Stimulated activated CD4-positive, alpha-beta T cell treated with anti-CD3 and anti-CD28 coated beads, Interleukin-12 subunit alpha, Interleukin-12 subunit beta, amount 100 ng/mL, for 24 hours (primary cell): ENCODE measurements at regions not wholly inside any gene's neighbourhood (a gene's known extent, or its start where the extent isn't known, plus 50 kb on each side); places are given as distances from the start of the nearest gene placed in this dataset.
"Not testable (repeated sequence)": the region's sequence is repeated elsewhere in the genome, so short reads cannot be mapped to it uniquely, and the experiment has no call there.

Experiments
- DNase-seq, 2 experiments: peaks; one replicate each; pipeline ENCODE4 v3.0.0-alpha.2; 2020; ENCODE audit warnings: low read depth in 2 of 2

GRCh38 chr6:170149681-170150589 is 140.9 kb downstream of the DLL1 start:
- DNase-seq, result no peak

GRCh38 chr6:170148709-170149470 is 142.0 kb downstream of the DLL1 start:
- DNase-seq, result no peak

DNA sequence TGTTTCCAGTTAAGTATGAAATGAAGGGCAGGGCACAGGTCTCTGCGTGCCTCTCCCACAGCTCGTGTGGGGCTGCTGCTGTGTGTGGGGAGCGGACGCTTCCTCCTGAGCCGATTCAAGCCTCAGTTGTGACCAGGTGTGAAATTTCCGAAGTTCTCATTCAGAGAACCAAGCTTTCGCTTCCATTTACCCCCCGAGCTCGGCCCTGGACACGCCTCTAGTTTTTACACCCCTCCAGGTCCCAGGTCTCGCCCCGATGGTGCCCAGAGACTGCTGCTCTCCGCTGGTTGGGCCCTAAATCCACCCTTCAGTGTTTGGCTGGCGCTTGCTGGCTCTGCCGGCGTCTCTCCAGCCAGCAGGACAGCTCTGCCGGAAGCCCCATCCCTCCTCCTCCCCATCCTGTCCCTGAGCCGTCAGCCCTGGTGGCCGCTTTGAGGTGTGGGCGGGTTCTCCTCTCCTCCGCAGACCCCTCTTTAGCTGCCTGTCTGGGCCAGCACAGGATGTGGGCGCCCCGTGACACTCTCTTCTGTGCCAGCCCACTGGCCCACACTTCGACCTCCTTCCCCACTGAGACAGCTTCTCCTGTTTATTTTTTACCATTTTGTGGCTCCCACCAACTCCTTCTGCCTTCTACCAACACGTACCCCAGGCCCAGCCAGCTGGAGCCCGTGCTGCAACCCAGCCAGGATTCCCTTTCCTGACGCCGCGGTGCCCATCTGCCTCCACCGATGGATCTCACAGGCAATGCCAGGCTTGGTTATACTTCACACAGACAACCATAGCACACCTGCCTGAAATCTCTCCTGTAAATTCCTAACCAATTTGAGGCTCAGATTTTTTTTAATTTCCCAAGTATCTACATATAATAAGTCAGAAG is 142.8 kb downstream of the DLL1 start:
- DNase-seq, result peak in 1 of 2 experiments; percentile 37

DNA sequence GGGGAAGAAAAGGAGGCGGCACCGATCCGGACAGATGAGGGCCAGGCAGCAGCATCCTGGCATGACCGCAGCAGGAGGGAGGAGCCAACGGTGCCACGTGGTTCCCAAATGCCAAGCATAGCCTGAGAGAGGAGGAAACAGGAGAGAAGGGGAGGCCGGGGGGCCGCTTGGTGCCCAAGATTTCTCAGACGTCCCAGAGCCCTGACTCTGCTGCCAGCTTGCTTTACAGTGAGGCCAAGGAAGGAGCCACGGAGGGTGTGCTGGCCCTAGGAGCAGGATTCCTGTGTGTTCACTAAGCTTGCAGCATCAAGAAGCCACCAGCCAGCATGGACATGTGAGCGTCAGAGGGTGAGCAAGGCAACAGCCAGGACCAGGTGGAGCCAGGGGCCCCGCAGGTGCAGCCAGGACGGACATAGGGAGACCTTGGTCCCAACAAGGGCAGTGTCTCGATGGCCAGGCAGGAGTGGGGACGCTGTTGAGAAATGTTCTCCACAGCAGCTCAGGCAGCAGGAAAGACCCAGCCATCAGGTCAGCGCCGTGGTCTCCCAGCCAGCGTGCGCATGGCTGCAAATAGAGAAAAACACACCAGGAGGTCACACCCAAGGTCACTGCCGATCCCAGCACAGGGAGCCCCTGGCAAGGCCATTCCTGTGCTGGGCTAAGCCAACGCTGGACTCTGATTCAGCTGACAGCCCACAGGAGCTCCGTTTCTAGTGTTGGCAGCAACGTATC is 143.7 kb downstream of the DLL1 start:
- no peak for DNase-seq

GRCh38 chr6:170146640-170147039 is 144.2 kb downstream of the DLL1 start:
- no peak for DNase-seq

DNA sequence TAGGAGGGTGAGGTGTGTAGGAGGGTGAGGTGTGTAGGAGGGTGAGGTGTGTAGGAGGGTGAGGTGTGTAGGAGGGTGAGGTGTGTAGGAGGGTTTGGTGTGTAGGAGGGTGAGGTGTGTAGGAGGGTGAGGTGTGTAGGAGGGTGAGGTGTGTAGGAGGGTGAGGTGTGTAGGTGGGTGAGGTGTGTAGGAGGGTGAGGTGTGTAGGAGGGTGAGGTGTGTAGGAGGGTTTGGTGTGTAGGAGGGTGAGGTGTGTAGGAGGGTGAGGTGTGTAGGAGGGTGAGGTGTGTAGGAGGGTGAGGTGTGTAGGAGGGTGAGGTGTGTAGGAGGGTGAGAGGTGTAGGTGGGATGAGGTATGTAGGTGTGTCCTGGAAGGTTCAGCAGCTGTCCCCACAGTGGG is 144.7 kb downstream of the DLL1 start:
- not testable (repeated sequence) for DNase-seq

DNA sequence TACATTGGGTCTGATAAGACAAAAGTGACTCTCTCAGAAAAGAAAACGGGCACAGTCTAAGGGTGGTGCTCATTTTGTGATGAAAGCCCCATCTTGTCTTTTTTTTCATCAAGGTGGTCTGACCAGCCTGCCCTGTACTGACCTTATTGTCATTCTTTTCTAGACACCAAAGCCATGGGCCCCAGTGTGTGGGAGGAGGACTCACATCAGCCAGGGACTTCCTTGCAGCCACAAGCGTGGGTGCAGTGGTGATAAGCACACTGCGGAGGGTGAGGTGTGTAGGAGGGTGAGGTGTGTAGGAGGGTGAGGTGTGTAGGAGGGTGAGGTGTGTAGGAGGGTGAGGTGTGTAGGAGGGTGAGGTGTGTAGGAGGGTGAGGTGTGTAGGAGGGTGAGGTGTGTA is 145.2 kb downstream of the DLL1 start:
- not testable (repeated sequence) for DNase-seq

DNA sequence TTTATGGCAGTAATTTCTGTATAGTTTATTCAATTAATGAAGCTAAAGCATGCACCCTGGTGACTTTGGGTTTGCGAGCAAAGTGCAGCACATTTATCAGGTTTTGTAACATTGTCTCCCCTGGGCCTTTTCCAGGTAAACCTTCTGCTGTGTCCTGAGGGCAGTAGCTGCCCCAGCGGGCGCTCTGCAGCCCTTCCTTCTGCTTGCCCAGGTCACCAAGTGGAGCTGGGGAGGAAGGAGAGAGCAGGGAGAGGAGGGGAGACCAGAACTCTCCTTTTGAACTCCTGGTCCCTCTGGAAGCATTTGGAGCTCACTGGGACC is 145.6 kb downstream of the DLL1 start:
- DNase-seq, result no peak

DNA sequence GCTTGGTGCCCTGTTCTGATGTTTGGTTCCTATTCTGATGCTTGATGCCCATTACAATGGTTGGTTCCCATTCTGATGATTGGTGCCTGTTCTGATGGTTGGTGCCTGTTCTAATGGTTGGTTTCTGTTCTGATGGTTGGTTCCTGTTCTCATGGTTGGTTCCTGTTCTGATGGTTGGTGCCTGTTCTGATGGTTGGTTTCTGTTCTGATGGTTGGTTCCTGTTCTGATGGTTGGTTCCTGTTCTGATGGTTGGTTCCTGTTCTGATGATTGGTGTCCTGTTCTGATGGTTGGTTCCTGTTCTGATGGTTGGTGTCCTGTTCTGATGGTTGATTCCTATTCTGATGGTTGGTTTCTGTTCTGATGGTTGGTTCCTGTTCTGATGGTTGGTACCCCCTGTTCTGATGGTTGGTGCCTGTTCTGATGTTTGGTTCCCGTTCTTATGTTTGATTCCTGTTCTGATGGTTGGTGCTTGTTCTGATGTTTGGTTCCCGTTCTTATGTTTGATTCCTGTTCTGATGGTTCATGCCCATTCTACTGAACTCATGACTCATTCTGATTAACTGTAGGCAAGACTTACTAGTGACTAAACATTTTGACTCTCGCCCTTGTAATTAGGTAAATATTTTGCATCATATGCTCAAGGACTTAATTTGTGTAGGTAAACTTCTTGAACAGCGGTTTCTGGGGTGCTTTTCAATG is 146.2 kb downstream of the DLL1 start:
- DNase-seq, result no peak

- DNase-seq, result no peak
Observed at GRCh38 chr6:170143401-170144150, 147.3 kb downstream of the DLL1 start.

DNA sequence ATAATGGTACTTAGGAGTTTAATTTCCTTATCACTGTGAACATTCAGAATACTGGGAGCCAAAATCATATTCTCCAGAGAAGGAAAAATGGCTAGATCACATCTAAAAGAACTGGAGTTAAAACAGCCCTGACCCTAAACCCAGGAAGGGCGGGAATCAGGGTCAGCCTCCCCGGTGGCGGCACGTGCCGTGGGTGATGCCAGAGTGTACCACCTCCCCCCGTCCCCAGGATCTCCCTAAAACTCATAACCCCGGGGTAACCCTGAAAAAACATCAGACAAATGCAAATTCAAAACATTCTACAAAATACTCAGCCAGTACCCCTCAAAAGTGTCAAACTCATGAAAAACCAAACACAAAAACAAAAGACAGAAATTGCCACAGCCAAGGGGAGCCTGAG is 148.3 kb downstream of the DLL1 start:
- no peak for DNase-seq

DNA sequence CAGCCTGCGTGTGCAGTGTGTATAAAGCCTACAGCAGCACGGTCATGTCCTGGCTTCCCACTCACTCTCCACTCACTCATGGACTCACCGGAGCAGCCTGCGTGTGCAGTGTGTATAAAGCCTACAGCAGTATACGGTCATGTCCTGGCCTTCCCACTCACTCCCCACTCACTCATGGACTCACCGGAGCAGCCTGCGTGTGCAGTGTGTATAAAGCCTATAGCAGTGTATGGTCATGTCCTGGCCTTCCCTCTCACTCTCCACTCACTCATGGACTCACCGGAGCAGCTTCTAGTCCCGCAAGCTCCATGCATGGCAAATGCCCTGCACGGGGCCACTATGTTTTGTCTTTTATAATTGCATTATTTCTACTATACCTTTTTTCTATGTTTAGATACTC is 149.8 kb downstream of the DLL1 start:
- DNase-seq, result not testable (repeated sequence)

DNA sequence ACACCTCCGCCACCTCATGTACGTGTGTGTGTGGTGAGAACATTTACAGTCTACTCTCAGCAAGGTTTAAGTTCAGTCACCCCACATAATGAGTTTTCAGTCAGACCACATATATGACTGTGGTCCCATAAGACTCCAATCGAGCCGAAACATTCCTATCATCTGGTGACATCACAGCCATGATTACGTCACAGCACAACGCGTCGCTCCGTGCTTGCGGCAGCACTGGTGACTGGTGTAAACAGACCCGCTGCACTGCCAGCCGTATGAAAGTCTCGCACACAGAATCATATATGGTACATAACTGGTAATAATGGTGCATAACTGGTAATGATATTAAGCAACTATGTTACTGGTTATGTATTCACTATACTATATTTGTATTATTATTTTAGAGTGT is 150.7 kb downstream of the DLL1 start:
- DNase-seq, result no peak

DNA sequence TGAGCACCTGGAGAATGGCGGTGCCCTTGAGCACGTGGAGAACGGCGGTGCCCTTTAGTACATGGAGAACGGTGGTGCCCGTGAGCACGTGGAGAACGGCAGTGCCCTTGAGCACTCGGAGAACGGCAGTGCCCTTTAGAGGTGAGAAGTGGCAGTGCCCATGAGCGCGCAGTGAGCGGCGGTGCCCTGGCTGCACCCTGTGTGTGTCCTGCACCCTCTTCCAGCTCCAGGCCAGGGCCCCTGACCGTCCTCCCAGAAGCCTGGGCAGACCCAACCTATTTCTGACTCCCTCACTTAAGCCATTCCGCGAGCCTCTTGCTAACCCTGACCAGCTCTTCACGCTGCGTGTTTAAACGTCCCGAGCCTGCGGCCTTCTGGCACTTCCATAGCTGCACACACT is 151.3 kb downstream of the DLL1 start:
- no peak for DNase-seq

- not testable (repeated sequence) for DNase-seq
Observed at GRCh38 chr6:170139046-170139445, 151.8 kb downstream of the DLL1 start.

GRCh38 chr6:170137911-170138910 is 152.7 kb downstream of the DLL1 start:
- no peak for DNase-seq

DNA sequence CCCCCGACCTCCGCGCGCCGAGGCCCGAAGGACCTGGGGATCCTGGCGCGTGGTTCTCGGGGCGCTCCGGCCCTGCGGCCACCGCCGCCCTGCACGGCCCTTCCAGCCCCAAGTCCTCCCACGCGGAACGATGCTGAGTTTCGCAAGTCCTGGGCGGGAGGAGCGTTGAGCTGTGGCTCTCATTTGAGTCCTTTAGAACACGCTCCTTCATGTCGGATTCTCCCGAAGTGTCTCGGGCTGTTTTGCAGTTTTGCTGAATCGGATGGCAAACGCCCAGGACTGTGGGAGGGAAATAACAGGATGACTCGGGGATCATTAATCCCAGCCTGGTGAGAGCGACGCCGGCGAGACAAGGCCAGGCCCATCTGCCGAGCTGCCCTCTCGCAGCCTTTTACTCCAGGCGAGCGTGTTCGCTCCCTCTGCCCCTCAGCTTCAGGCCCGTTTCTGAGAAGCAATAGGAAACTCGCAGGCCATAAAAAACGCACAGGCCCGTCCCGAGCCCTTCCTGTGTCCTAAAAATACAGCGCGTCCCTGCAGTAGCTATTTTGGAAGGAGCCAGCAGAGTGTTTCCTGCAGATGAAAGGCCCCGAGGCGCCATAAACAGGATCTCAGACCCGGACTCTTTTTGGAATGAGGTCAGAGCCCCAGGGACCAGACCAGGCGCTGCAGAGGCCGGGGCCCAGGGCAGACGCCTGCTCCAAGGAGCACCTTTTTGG is 153.5 kb downstream of the DLL1 start:
- no peak for DNase-seq

- DNase-seq, result no peak
Observed at GRCh38 chr6:170136541-170137175, 154.2 kb downstream of the DLL1 start.
